ENCODE measurements at regions not wholly inside any gene's neighbourhood (a gene's known extent, or its start where the extent isn't known, plus 50 kb on each side); places are given as distances from the start of the nearest gene placed in this dataset.
"Not testable (repeated sequence)": the region's sequence is repeated elsewhere in the genome, so short reads cannot be mapped to it uniquely, and the experiment has no call there.

GRCh38 chr5:144042156-144042555 is 128.3 kb downstream of the YIPF5 start:
- no peak for DNase-seq (ENCODE audit: low spot score)

GRCh38 chr5:144048259-144048856 is 122.1 kb downstream of the YIPF5 start:
- DNase-seq (ENCODE audit: low spot score): no peak
- TF ChIP-seq CTCF (IDR thresholded peaks at IDR 0.05; ENCODE audit: extremely low read depth, missing control alignments): no peak

More at GRCh38 chr5:144042156-144042555, 128.3 kb downstream of the YIPF5 start:
- no peak for TF ChIP-seq CTCF (IDR thresholded peaks at IDR 0.05; ENCODE audit: extremely low read depth, missing control alignments)

- DNase-seq (ENCODE audit: low spot score): not testable (repeated sequence)
Measured at GRCh38 chr5:144055391-144055790, 115.1 kb downstream of the YIPF5 start.

- not testable (repeated sequence) for DNase-seq (ENCODE audit: low spot score)
Measured at GRCh38 chr5:144060091-144060490, 110.4 kb downstream of the YIPF5 start.

- DNase-seq (ENCODE audit: low spot score): no peak
Measured at GRCh38 chr5:144060598-144060997, 109.9 kb downstream of the YIPF5 start.

GRCh38 chr5:144065786-144066185 is 104.7 kb downstream of the YIPF5 start:
- no peak for TF ChIP-seq CTCF (IDR thresholded peaks at IDR 0.05; ENCODE audit: extremely low read depth, missing control alignments)
- DNase-seq (ENCODE audit: low spot score): no peak

More at GRCh38 chr5:144060598-144060997, 109.9 kb downstream of the YIPF5 start:
- TF ChIP-seq CTCF (IDR thresholded peaks at IDR 0.05; ENCODE audit: extremely low read depth, missing control alignments): no peak

- DNase-seq (ENCODE audit: low spot score): no peak
- no peak for TF ChIP-seq CTCF (IDR thresholded peaks at IDR 0.05; ENCODE audit: extremely low read depth, missing control alignments)
Measured at GRCh38 chr5:144072518-144072927, 97.9 kb downstream of the YIPF5 start.

- DNase-seq (ENCODE audit: low spot score): no peak
- no peak for TF ChIP-seq CTCF (IDR thresholded peaks at IDR 0.05; ENCODE audit: extremely low read depth, missing control alignments)
Measured at GRCh38 chr5:144076521-144077083, 93.9 kb downstream of the YIPF5 start.

All from GM20000 (cell line).